NCI-H128 (cell line): ENCODE measurements at regions not wholly inside any gene's neighbourhood (a gene's known extent, or its start where the extent isn't known, plus 50 kb on each side); places are given as distances from the start of the nearest gene placed in this dataset.

Experiments
- DNase-seq: peaks from one replicate; lab custom pipeline; 2025; ENCODE audit not compliant: unreplicated experiment; lab: John Stamatoyannopoulos, UW

- DNase-seq, result no peak
These were observed 61.6 kb downstream of the LSM5 start for GRCh38 chr7:32428546-32428945.

DNA sequence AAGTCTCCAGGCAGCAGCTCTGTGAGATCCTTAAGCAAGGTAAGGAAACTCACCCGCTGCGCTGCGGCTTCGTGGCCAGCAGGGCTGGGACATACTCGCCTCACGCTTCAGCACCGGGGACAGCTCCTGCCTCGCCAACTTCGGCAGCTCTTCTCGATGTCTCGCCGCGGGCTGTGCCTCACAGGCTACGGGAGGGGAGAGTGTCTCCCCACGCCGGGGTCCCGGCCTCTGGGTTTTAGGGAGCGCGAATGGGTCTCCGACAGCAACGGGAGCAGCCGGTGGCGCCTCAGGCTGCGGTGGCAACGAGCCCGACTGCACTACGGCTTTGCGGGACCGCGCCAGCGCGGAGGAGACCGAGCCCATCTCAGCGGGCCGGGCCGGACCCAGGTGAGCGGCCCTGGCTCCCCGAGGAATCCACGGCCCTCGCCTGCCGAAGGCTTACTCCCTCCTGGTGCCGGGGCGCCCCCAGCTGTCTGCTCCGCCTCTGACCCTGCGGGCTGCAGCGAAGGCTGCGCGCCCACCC lies 62.4 kb downstream of the LSM5 start:
- DNase-seq, result peak; percentile 41

- no peak for DNase-seq
These were observed 73.3 kb downstream of the LSM5 start for GRCh38 chr7:32416846-32417245.

DNA sequence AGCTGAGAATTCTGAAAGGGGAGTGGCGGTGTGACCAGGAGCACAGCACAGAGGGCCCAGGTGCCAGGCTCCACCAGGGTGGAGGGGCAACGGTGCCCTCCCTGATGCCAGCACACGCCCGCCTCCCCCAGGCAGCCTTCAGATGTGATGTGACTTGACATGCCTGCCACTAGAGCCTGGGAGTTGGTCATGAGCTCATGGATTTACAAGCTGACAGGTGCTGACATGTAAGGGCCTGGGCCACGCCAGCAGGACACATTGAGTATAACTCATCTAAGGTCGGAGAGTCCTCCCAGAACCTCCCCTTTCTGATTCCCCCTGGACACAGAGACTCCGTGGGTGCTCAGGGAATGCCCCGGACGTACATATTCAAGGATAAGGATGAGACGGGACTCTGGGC lies 74.2 kb downstream of the LSM5 start:
- no peak for DNase-seq

DNA sequence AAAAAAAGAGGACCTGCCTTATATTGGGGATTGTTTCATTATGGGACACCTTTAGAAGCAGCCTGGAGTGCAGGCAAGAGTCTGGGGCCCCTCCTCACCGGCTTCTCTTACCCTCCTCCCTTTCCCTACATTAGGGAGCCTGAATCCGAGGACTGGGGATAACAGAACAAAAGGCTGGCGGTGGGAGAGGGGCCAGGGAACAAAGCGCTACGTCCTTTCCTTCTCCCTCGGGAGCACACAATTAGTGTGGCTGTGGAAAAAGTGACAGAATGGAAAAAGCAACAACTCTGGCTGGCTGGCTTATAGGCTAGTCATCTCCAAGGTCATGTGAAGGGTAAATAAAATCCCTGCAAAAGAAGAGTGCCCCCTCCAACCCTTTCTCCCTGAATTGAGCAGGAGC lies 74.7 kb downstream of the LSM5 start:
- DNase-seq, result no peak

DNA sequence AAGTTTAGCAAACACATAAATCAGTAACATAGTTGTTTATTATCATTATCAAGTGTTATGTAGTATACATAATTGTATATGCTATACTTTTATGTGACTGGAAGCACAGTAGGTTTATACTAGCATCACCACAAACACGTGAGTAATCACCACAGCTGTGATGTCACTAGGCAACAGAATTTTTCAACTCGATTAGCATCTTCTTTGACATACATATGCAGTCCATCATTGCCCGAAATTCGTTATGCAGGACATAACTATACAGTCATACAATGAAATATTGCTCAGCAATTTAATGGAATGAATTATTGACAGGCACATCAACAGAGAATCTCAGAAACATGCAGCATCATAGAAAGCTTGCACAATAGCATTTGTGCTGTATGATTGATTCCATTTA lies 77.7 kb downstream of the LSM5 start:
- DNase-seq, result no peak

- DNase-seq, result no peak
These were observed 79.6 kb downstream of the LSM5 start for GRCh38 chr7:32410545-32410944.

DNA sequence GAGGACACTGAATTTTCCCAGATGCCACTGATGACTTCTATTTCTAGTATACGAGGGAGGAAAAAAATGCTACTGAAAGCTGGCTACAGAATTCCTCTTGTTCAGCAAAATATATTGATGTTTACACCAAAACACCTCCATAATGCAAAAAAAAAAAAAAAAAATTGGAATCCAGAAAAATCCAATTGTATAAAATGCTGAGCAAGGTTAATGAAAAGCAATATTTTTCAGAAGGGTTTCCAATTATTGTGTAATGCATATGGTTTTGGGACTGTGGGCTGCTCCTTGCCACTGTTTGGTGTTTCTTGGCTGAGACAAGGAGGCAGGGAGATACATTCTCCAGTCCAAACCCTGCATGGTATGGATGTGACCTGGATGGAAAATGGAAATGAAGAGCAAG lies 83.8 kb downstream of the LSM5 start:
- no peak for DNase-seq

GRCh38 chr7:32403463-32404229 lies 86.5 kb downstream of the LSM5 start:
- DNase-seq, result no peak

GRCh38 chr7:32400676-32401075 lies 89.5 kb downstream of the LSM5 start:
- DNase-seq, result no peak

DNA sequence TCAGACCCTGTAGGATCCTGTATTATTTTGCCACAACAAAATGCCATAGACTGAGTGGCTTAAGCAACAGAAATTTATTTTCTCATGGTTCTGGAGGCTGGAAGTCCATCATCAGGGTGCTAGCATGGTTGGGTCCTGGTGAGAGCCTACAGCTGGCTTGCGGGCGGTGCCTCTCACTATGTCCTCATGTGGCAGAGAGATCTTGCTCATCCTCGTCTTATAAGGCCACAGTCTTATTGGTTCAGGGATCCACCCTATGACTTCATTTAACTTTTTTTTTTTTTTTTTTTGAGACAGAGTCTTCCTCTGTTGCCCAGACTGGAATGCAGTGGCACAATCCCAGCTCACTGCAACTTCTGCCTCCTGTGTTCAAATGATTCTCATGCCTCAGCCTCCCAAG lies 90.9 kb downstream of the LSM5 start:
- no peak for DNase-seq

- no peak for DNase-seq
These were observed 95.0 kb downstream of the LSM5 start for GRCh38 chr7:32395168-32395567.

GRCh38 chr7:32393861-32394260 lies 96.3 kb downstream of the LSM5 start:
- DNase-seq, result no peak

GRCh38 chr7:32390210-32390609 lies 100.0 kb downstream of the LSM5 start:
- DNase-seq, result no peak

DNA sequence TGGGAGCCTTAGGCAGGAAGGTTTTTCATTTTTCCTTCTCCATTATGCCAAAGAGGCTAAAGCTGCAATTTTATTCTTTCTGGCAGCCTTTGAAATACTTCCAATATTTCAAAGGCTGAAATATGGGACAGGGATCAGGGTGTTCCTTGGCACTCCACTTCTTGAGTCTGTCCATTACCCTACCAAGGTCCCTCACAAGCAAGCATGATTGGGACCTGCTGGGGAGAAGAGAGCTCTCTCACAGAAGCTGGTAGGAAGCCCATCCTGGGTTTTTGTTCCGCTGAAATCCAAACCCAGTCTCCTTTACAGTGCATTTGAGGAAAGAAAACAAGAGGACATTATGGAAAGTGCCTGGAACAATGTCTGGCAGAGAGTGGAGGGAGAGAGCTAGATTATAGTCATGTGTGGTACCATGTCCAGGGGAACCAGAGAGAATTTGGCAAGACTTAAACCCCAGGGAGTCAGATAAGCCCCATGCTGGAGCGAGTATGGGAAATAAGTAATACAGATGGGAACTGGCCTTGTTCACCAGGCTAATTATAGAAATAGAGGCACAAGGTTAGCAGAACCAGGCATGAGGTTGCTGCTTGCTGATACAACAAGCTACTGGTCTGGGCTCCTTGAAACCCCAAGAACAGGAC lies 104.7 kb downstream of the LSM5 start:
- DNase-seq, result no peak

DNA sequence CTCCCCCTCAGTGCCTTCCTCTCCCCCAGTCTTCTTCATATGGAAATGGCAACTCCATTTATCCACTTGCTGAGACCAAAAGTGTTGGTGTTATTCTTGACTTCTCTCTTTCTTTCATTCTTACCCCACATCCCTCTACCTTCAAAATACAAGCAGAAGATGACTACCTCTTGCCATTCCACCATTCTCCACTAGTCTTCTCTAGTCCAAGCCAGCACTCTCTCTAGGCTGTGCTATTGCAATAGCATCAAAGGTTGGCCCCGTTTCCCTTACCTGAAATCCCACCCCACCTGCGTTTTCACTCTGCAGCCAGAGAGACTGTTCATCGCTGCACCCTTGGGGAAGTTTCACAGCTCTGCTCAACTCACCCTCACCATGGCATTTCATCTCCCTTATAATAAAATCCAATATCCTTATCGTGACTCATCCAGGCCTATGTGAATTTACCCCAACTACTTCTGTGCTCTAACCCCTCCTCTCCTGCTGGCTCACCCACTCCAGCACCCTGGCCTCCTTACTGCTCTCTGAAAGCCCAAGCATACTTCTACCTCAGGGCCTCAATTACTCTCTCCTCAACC lies 109.1 kb downstream of the LSM5 start:
- no peak for DNase-seq

GRCh38 chr7:32379510-32380112 lies 110.6 kb downstream of the LSM5 start:
- no peak for DNase-seq

DNA sequence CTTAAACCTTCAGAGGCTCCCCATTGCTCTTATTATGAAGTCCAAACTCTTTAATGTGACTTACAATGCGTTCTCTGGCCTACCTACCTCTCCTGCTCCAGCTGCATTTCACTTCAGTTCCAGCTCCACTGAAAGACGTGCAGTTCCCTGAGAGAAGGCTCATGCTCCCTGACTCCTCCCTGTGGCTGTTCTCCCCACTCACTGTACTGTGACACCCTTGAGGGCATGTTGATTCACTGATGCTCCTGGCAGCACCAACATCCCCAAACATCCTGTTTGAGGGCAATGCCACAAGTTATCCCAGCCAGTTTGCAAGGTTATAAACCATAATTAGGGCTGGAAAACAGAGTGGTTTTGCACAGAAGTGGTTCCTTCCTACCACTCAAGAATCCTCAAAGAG lies 111.2 kb downstream of the LSM5 start:
- DNase-seq, result no peak

- no peak for DNase-seq
These were observed 125.6 kb downstream of the LSM5 start for GRCh38 chr7:32364581-32364980.

DNA sequence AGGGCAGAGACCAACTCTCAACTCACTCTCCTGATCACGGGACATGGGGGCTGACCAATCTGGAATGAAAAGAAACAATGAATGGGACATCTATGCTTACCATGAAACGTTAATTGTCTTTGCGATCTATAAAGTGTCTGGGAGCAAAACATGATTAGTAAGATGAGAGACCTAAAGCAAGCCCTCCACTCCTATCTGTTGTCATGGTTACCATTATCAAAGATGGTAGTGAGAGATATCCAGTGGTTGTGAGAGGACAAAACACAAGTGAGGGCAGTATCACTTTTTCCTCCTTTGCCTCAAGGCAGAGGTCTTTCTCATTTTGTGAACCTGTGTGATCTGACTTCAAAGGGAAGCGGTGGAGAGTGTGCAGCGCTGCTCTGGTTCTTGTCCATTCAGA lies 130.1 kb downstream of the LSM5 start:
- DNase-seq, result no peak

DNA sequence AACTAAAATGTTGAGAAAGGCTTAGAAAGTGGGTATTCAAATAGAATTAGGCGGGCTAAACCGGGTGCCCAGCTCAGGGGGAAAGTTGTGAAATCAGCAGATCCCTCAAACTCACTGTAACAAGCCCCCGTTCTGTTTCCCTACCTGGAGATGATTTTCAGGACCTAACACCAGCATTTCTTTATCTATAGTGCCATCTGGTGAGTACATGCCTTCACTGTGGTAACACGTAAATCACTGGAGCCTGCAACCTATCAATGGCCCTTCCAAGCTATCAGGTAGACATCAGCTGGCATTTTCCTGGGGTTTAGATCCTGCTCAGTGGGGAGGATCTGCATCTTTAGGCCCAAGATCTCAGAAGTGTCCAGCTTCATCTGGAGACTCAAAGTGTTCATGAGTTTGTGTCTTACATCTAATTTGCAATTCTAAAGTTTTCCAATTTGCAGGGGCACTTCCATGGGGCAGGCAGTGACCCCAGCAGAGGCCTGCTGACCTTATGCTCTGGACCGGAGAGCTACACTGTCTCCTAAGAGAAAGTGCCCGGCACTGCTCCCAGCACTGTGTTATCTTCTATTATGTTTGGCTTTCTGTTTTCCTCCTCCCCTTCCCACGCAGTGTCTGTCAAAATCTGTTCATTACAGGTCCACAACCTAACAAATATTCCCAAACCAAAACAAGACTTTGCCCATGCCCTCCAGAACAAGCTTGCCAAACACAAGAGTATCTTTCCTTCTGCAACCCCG lies 132.5 kb downstream of the LSM5 start:
- DNase-seq, result no peak
